Peyer's patch (tissue), 4 donors: ENCODE measurements at regions not wholly inside any gene's neighbourhood (a gene's known extent, or its start where the extent isn't known, plus 50 kb on each side); places are given as distances from the start of the nearest gene placed in this dataset.

Experiments
- DNase-seq, 3 donors: peaks; one replicate each; pipeline ENCODE4 v3.0.0-alpha.2; 2017 to 2019
- H3K27ac ChIP-seq, 4 donors: fragments of 200-600 bp; sonication (generic); one replicate each; pipeline ENCODE4 v1.5.1; 2016 to 2019
- H3K27me3 ChIP-seq, 2 donors: fragments of 200-600 bp; sonication (generic); one replicate each; pipeline ENCODE4 v1.5.1; 2019
- H3K36me3 ChIP-seq, 3 donors: fragments of 200-600 bp; sonication (generic); one replicate each; pipeline ENCODE4 v1.5.1; 2016 to 2019
- H3K4me1 ChIP-seq, 4 donors: fragments of 200-600 bp; sonication (generic); one replicate each; pipeline ENCODE4 v1.5.1; 2016 to 2019
- H3K4me3 ChIP-seq, 4 donors: fragments of 200-600 bp; sonication (generic); 1 replicate in 3 of 4; 2 replicates in 1 of 4; pipeline ENCODE4 v1.5.1; 2016 to 2019; ENCODE audit warnings: mild to moderate bottlenecking in 1 of 4
- H3K9me3 ChIP-seq, 4 donors: fragments of 200-600 bp; sonication (generic); one replicate each; pipeline ENCODE4 v1.5.1; 2016 to 2019; ENCODE audit warnings: mild to moderate bottlenecking in 1 of 4
- POLR2A ChIP-seq, 2 donors: fragments of 450-650 bp; IDR thresholded peaks; one replicate each; pipeline ENCODE4 v1.5.1; 2017; ENCODE audit warnings: antibody characterized with exemption in 2 of 2, mild to moderate bottlenecking in 2 of 2, moderate library complexity in 2 of 2
- TF ChIP-seq, protein P1 (sequence below), 6 experiments: fragments of 450-650 bp in 4 of 6; fragments of 200-600 bp in 2 of 6; sonication (generic) in 1 of 6; IDR thresholded peaks; one replicate each; pipeline ENCODE4 v1.5.1; 2017 to 2019; ENCODE audit warnings: antibody characterized with exemption in 6 of 6, mild to moderate bottlenecking in 3 of 6, moderate library complexity in 1 of 6

- H3K4me1 ChIP-seq = no peaks in the 10 kb centered on the region
- DNase-seq = no peak
Observed at GRCh38 chr5:91535499-91535898, 152.4 kb upstream of the ARRDC3 start.

DNA sequence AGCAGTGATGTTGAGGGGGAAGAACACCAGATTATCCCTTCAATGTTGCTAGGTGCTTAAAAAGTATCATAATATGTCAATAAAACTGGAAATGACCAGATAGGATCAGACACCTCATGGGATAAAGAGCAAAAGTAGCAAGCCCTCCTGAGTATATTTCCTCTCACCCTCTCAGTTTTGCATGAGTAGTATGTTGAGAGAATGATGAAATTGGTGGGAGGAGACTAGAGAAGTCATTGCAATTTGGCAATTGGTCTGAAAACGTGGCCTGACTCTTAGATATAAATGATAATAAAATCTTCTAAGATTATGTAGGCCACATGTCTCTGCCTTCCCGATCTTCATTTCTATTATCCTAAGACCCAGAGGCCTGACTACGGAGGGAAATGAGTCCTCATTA, 151.2 kb upstream of the ARRDC3 start:
- no peak for DNase-seq
- Histone ChIP-seq H3K9me3 (no peaks in the 10 kb centered on the region), H3K27me3 (no peaks in the 10 kb centered on the region), H3K4me3 (no peak overlapping the region), H3K27ac (no peak overlapping the region), H3K36me3 (no peaks in the 10 kb centered on the region), H3K4me1 (no peaks in the 10 kb centered on the region)
- no peak for TF ChIP-seq POLR2A (IDR thresholded peaks at IDR 0.05)

More at GRCh38 chr5:91535499-91535898, 152.4 kb upstream of the ARRDC3 start:
- TF ChIP-seq, protein P1, sequence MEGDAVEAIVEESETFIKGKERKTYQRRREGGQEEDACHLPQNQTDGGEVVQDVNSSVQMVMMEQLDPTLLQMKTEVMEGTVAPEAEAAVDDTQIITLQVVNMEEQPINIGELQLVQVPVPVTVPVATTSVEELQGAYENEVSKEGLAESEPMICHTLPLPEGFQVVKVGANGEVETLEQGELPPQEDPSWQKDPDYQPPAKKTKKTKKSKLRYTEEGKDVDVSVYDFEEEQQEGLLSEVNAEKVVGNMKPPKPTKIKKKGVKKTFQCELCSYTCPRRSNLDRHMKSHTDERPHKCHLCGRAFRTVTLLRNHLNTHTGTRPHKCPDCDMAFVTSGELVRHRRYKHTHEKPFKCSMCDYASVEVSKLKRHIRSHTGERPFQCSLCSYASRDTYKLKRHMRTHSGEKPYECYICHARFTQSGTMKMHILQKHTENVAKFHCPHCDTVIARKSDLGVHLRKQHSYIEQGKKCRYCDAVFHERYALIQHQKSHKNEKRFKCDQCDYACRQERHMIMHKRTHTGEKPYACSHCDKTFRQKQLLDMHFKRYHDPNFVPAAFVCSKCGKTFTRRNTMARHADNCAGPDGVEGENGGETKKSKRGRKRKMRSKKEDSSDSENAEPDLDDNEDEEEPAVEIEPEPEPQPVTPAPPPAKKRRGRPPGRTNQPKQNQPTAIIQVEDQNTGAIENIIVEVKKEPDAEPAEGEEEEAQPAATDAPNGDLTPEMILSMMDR (IDR thresholded peaks at IDR 0.05) = no peak
- TF ChIP-seq POLR2A (IDR thresholded peaks at IDR 0.05) = no peak
- H3K4me3 ChIP-seq = no peak overlapping the region
- no peaks in the 10 kb centered on the region for H3K27me3 ChIP-seq
- no peaks in the 10 kb centered on the region for H3K9me3 ChIP-seq
- H3K36me3 ChIP-seq = no peaks in the 10 kb centered on the region
- no peak overlapping the region for H3K27ac ChIP-seq

GRCh38 chr5:91532779-91533178, 149.7 kb upstream of the ARRDC3 start:
- no peak for DNase-seq
- H3K9me3 ChIP-seq = no peaks in the 10 kb centered on the region
- H3K4me1 ChIP-seq = no peaks in the 10 kb centered on the region
- H3K36me3 ChIP-seq = no peaks in the 10 kb centered on the region
- H3K27me3 ChIP-seq = no peaks in the 10 kb centered on the region
- no peak overlapping the region for H3K27ac ChIP-seq
- no peak for TF ChIP-seq POLR2A (IDR thresholded peaks at IDR 0.05)
- TF ChIP-seq, protein P1 (IDR thresholded peaks at IDR 0.05) = no peak
- H3K4me3 ChIP-seq = no peak overlapping the region

DNA sequence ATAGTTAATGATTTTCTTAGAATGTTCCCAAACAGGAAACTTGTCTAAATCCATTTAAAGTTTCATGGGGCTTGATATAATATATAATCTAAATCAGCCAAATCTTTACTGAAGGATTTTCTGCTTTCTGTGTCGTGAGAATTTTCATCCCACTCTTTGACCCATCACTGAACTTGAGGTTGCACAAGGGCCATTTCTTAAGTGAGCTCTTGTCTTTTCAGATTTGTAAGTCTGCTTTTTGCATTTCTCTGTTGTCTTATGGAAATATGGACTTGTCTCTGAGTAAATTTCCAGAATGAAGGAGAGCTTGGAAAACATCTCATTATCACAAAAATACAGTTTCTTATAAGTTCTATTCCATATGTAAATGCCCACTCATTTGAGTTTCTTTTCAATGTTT, 149.2 kb upstream of the ARRDC3 start:
- H3K4me1 ChIP-seq = no peaks in the 10 kb centered on the region
- no peak for DNase-seq
- H3K27me3 ChIP-seq = no peaks in the 10 kb centered on the region
- H3K27ac ChIP-seq = no peak overlapping the region
- no peak for TF ChIP-seq POLR2A (IDR thresholded peaks at IDR 0.05)
- TF ChIP-seq, protein P1 (IDR thresholded peaks at IDR 0.05) = no peak
- no peak overlapping the region for H3K4me3 ChIP-seq
- no peaks in the 10 kb centered on the region for H3K36me3 ChIP-seq
- H3K9me3 ChIP-seq = no peaks in the 10 kb centered on the region

- H3K9me3 ChIP-seq = no peaks in the 10 kb centered on the region
- no peak for DNase-seq
Observed at GRCh38 chr5:91528831-91529230, 145.7 kb upstream of the ARRDC3 start.

GRCh38 chr5:91521785-91522184, 138.7 kb upstream of the ARRDC3 start:
- Histone ChIP-seq H3K27me3 (no peaks in the 10 kb centered on the region), H3K4me3 (no peak overlapping the region), H3K36me3 (no peaks in the 10 kb centered on the region), H3K4me1 (no peaks in the 10 kb centered on the region), H3K27ac (no peak overlapping the region), H3K9me3 (no peaks in the 10 kb centered on the region)
- DNase-seq = no peak
- TF ChIP-seq, protein P1 (IDR thresholded peaks at IDR 0.05) = no peak
- no peak for TF ChIP-seq POLR2A (IDR thresholded peaks at IDR 0.05)

More at GRCh38 chr5:91528831-91529230, 145.7 kb upstream of the ARRDC3 start:
- no peak for TF ChIP-seq POLR2A (IDR thresholded peaks at IDR 0.05)
- TF ChIP-seq, protein P1 (IDR thresholded peaks at IDR 0.05) = no peak
- Histone ChIP-seq H3K36me3 (no peaks in the 10 kb centered on the region), H3K27me3 (no peaks in the 10 kb centered on the region), H3K4me1 (no peaks in the 10 kb centered on the region), H3K27ac (no peak overlapping the region), H3K4me3 (no peak overlapping the region)
